GM08714 (cell line): ENCODE measurements at regions not wholly inside any gene's neighbourhood (a gene's known extent, or its start where the extent isn't known, plus 50 kb on each side); places are given as distances from the start of the nearest gene placed in this dataset.
"Not testable (repeated sequence)": the region's sequence is repeated elsewhere in the genome, so short reads cannot be mapped to it uniquely, and the experiment has no call there.

Source experiments
- H3K4me3 ChIP-seq: fragments of 200-500 bp; sonication (Bioruptor generic); 2 replicates; pipeline ENCODE4 v1.5.1; 2014; ENCODE audit warnings: mild to moderate bottlenecking, low read length, inconsistent platforms
- ZNF274 ChIP-seq: IDR thresholded peaks from 2 replicates; pipeline ENCODE4 v1.6.1; 2012; ENCODE audit warnings: mild to moderate bottlenecking, low read depth, low read length

DNA sequence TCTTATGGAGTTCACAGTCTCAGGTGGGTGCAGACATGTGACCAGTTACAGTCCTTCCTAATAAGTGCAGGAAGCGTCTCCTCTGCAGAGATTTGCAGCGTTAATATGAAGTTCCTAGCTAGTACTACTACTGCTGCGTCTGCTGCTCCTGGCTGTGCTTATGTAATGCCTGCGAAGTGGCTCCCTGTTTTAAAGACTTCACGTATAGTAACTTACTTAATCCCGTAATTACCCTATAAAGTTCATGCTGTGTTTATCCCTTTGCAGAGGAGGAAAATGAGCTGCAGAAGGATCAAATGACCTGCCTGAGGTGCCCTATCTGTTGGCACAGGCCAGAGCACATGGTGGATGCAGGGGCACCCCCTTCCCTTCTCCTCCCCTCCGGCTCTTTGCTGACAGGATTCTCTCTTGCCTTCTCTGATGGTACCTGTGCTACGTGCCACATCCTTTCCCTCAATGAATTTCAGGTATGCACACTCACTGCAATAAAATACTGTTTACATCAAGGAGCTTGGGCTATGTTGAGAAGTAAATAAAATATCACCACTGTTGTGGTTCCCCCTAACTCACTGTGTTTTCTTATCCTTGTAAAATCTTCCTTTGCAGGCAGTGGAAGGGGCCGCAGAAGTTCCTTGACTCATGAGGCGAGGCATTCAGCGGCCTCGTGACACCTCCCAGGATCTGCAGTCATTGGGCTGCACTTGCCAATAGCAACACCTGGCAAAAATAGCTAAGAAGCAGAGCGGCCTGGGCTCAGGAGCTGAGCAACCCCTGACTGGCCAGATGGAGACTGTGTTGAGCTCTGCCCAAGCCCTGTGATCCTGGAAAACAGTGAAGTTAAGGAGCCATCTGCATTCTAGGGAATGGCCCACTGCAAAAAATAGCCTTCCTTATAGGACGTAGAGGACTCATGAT lies 188.9 kb upstream of the ATP10A start:
- H3K4me3 ChIP-seq, result no peak overlapping the region
- TF ChIP-seq ZNF274, result no peak

DNA sequence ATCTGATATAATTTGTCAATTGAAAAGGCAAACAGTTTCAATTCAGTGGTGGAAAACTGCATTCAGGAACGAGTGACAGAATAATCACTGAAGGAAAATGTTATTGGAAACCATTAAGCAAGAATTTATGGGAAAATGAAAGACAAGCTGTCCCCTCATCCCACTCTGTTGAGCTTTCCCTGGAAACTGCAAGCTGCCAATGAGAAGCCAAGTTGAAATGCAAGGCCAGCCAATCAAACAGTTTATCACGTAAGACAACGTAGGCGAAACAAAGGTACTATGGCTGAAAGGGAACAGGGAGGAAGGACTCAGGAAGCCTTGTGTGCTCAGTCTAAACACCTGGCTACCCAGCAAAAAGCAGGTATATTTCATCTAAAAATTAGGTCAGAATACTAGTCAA lies 187.9 kb upstream of the ATP10A start:
- TF ChIP-seq ZNF274, result no peak

DNA sequence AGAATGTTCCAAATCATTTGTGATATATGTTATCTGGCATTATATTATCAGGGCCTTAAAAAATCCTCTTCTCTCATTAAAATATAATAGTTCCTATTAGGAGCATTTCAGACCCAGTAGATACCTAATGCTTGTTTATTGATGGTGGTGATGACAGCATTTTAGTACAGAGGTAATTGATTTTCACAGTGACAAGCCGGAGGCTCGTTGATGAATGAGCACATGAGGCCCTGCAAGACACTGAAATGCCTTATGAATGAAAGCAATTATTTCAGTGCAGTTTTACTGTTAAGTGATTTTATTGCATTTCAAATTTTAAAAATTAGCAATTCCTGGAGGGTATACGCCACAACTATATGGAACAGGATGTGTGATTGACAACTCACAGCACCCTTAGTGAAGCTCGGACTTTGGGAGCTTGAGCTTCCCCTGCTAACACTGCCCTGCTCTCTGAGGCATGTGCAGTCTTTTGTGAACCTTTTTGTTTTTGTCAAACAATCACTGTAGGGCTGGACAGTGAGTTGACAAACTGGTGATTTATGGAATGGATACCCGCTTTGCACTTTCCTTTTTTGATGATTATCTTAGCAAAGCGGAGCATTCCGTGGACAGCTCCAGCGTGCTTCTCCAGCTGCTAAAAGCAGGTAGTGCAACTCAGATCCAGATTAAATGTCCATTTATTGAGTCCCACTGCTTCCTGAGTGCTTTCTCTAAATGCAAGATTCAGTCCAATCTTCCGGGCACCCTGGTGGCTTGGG lies 187.0 kb upstream of the ATP10A start:
- TF ChIP-seq ZNF274, result no peak
- no peak overlapping the region for H3K4me3 ChIP-seq

More for the DNA sequence above, 187.9 kb upstream of the ATP10A start:
- H3K4me3 ChIP-seq, result no peak overlapping the region

DNA sequence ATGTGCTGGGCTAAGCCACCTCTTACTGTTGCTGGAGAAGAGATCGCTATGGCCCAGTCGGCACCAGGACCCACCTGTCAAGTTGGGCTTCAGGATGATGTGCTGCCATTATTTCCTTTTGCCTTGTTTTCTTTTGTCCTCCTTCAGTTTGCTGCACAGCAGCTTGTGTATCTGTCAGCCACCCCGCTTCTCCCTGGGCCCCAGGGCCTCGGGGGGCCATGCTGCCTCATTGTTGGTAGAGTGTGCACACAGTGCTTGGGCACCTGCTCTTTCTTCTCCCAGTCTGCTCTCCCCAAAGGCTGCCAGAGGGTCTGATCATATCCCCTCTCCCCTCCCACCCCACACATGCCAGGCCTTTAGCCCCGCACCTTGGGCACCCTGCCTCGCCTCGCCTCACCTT lies 185.5 kb upstream of the ATP10A start:
- no peak overlapping the region for H3K4me3 ChIP-seq
- TF ChIP-seq ZNF274, result no peak

DNA sequence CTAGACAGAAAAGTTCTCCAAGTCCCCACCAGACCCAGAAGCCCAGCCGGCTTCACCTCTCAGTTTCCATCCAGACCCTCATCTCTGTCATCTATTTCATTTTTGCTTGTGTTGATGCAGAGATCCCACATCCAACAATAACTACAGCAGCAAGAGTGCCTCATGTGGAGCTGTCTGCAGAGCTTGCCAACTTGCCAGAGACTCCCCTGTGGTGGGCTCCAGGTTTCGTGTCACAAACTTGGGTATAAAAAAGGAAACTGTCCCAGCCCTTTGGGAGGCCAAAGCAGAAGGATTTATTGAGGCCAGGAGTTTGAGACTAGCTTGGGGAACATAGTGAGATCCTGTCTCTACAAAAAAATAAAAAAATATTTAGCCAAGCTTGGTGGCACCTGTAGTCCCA lies 182.4 kb upstream of the ATP10A start:
- TF ChIP-seq ZNF274, result no peak
- H3K4me3 ChIP-seq, result no peak overlapping the region

DNA sequence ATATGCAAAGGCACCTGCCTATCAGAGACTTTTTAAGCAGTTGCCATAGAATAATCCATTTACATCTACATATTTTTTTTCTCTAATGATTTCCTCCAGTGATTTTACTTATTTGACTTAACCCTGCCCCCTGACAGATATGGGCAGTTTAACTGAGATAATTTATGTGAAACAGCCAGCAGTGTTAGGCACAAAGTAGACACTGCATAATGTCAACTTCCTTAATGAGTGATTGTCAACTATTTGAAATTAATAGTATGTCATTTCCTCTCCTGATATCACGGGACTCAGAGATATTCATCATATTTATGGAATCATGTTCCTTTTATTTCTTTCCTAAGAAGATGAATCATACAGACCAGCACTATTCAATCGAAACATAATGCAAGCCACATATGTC lies 179.9 kb upstream of the ATP10A start:
- no peak overlapping the region for H3K4me3 ChIP-seq
- TF ChIP-seq ZNF274, result no peak

DNA sequence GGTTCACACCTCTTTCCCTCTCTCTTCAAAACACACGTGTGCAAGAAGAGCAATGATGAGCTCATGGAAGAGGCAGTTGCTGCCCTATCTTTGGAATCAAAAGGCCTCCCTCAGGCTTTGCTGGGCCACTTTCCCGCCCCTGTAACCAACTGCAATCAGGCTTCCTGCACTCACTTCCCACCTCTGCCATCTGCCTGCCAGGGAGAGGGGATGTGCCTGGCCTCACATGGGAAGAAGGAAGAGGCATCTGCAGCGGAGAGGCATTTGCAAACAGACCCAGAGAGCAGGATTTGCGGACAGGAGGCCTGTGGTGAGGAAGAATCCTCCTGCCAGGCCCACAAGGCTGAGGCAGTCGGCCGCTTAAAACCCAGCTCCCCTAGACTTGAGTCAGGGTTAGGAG lies 175.6 kb upstream of the ATP10A start:
- no peak for TF ChIP-seq ZNF274
- no peak overlapping the region for H3K4me3 ChIP-seq

DNA sequence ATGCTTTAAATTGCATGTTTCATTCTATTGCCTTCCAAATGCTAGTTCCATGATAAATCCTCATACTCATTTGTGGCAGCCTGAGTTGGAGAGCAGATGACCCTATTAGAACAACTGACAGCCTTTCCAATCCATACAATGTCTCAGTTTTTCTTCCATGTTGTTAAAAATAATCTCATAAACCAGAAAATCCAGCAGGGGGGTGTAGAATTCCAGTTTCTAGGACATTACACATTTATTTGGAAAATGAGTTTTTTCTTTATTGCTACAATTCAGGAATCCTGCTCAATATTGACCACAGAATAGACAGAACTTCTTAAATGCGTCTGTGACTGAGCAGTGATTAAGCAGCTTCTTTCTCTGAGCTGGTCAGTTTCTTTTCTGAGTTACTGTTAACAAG lies 174.2 kb upstream of the ATP10A start:
- H3K4me3 ChIP-seq, result no peak overlapping the region
- TF ChIP-seq ZNF274, result no peak

DNA sequence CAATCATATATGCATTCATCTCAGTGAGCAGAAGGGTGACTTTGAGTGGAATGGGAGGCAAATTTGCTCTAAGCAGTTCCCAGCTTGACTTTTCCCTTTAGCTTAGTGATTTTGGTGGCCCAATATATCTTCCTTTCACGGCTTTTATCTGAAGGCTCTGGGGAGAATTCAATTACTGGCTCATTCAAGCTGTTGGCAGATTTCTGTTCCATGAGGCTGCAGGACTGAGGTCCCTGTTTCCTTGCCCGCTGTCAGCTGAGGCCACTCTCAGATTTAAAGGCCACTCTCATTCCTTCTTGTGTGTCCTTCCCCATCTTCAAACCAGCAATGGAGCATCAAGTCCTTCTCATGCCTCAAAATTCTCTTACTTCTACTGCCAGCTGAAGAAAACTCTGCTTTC lies 170.4 kb upstream of the ATP10A start:
- no peak overlapping the region for H3K4me3 ChIP-seq
- no peak for TF ChIP-seq ZNF274

DNA sequence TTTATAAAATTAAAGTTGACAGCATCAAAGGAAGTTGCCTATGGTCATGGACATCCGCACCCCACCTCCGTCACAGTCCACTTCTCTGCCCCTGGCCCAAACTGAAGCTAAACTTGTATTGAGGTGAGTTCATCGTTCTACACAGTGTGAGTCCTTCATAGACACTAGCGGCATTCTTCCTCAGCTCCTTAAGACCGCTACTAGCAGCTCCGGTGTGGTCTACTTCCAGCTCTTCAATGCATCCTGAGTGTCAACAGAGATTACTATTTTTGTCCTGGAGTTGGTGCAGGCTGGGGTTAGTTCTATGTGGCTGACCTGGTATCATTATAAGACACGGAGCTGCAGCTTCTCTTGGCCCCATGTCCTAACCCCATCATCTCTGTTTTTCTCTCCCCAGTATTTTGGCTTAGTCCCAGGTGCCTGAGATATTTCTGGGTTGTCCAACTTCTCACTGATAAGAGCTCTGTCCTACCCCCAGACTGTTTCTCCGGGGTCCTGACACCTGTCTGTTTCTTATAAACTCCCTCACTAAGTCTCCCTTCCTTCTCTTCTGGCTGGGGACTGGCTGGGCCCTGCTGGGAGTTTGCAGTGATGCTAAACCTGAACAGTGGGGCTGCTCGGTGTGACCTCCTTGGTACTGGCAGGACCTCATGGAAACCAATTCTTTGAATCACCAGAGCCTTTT lies 169.2 kb upstream of the ATP10A start:
- H3K4me3 ChIP-seq, result no peak overlapping the region
- TF ChIP-seq ZNF274, result no peak

DNA sequence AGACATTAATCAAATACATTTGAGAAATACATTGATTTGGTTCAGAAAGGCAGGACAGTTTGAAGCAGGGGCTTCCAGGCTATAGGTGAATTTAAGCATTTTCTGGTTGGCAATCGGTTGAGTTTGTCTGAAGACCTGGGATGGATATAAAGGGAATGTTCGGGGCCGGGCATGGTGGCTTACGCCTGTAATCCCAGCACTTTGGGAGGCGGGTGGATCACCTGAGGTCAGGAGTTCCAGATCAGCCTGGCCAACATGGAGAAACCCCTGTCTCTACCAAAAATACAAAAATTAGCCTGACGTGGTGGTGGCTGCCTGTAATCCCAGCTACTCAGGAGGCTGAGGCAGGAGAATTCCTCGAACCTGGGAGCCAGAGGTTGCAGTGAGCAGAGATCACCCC lies 166.5 kb upstream of the ATP10A start:
- not testable (repeated sequence) for H3K4me3 ChIP-seq

DNA sequence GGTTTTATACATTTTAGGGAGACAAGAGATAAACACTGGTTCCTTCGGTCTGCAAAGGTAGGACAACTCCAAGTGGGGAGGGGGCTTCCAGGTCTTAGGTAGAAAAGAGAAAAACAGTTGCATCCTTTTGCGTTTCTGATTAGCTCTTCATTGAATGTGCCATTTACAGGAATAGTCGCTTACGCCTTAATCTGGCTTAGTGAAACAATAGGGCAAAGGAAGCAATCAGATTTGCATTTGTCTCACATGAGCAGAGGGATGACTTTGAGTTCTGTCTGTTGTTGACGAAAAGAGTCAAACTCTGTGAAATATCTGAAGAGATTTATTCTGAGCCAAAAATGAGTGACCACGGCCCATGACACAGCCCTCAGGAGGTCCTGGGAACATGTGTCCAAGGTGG lies 166.0 kb upstream of the ATP10A start:
- TF ChIP-seq ZNF274, result no peak
- no peak overlapping the region for H3K4me3 ChIP-seq

DNA sequence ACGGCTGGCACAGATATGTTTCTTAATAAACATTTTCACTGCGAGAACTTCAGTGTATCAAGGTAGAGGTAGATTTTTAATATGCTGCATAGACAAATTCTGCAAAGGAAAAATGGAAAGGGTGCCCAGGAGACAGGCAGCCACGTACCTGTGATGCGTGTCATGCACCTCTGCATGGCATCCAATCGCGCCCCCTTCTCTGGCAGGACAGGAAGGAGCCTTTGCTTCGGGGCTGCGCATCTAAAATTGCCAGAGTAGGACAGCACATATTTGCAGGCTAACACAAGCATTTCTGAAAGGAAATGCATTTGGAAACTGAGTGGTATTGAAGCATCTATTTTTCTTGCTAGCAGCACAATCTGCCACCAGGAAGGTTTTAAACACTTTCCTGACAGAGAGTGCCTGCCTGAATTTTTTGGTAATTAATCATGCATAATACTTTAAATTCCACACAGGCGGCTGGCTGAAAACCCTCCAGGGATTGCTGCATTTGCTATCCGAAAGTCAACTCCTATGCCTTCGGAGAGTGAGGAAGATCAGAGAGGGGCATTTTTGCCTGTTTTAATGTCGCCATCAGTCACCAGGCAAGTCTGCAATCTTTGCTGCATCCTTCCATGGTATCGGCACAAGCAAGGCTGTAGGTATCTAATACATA lies 165.1 kb upstream of the ATP10A start:
- H3K4me3 ChIP-seq, result no peak overlapping the region
- no peak for TF ChIP-seq ZNF274

DNA sequence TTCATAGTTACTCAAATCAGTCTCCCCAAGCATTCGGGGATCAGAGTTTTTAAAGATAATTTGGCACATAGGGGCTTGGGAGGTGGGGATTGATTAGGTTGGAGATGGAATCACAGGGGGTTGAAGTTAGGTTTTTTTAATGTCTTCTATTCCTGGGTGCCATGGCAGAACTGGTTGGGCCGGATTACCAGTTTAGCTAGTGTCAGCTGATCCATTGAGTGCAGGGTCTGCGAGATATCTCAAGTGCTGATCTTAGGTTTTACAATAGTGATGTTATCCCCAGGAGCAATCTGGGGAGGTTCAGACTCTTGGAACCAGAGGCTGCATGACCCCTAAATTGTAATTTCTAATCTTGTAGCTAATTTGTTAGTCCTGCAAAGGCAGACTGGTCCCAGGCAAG lies 163.5 kb upstream of the ATP10A start:
- H3K4me3 ChIP-seq, result not testable (repeated sequence)

DNA sequence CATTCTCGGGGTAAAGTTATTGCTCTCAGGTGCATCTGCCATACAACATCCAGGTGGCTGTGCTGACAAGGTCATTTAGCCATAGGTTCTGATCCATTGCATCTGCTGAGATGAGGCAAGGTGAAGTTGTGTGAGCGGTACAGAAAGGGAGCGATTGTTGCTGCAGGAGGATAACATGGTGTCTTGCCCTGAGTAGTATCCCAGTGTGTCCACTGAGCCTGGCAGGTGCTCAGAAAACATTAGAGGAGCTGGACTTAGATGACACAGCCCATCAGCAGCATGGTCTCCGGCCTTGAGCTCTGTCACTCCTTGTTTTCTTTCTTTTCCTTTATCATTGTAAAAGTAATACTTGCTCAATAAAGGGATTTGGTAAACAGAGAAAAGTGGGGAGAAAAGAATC lies 161.1 kb upstream of the ATP10A start:
- H3K4me3 ChIP-seq, result no peak overlapping the region
- TF ChIP-seq ZNF274, result no peak
